HG03565 (cell line): ENCODE measurements at regions not wholly inside any gene's neighbourhood (a gene's known extent, or its start where the extent isn't known, plus 50 kb on each side); places are given as distances from the start of the nearest gene placed in this dataset.

Experiments used
- ATAC-seq: cut with Tn5 transposase; IDR thresholded peaks from one replicate; pipeline ENCODE4 v1.9.1; 2021; ENCODE audit warnings: mild to moderate bottlenecking, moderate library complexity; ENCODE audit not compliant: unreplicated experiment

GRCh38 chr4:100809506-100809905, 291.7 kb upstream of the EMCN start:
- no peak for ATAC-seq

DNA sequence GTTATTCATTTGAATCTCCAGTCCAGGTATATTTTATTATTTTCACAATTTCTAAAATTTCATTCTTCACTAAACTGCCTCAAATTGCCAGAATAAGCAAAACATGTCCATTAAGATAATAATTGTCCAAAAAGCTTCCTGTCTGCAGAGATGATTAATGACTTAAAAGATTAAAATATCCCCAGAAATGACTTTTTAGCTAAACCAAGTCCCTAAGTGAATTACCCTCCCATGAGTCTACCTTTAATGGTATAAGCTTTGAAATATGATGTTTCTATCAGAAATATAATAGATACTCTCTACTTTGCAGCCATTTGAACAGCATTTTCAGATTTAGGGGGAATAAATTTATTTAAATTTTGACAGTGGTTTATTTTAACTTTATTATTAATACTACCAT, 289.2 kb upstream of the EMCN start:
- ATAC-seq: no peak

DNA sequence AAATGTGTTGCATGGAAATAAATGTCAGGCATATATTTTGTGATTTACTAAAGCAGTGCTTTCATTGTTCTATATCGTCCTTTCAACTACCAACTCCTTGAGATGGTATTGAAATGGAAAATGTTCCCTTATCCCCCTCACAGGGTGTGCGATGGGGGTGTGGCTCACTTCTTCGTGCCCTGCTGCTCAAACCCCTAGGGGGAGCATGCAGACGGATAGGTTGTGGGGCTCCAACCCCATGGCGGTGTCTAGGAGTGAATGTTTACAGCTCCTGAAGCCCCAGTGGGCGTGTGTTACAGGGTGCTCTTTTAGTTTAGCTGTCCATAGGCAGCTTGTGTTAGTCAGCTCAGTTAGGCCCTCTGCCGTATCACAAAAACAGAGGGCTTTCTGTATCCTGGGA, 287.7 kb upstream of the EMCN start:
- ATAC-seq: no peak

- no peak for ATAC-seq
These were observed 286.9 kb upstream of the EMCN start for GRCh38 chr4:100804576-100805360.

DNA sequence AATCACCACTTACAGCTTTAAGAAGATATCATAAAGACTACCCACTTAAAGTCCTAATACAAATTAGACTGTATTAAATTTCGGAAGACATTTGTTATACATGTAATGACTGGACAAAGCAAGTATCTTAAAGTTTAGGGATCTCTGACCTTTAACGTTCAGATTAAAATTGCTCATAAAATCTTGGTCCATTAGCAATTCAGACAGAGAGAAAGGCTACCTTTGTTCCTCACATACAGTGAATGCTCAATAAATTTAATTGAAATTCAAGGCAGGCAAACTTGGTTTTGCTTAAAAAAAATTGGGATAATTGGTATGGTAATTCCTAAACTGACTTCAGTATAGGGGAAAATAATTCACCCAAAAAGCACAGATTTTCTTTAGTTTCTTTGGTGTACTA, 285.9 kb upstream of the EMCN start:
- no peak for ATAC-seq

- no peak for ATAC-seq
These were observed 282.1 kb upstream of the EMCN start for GRCh38 chr4:100799761-100800539.

DNA sequence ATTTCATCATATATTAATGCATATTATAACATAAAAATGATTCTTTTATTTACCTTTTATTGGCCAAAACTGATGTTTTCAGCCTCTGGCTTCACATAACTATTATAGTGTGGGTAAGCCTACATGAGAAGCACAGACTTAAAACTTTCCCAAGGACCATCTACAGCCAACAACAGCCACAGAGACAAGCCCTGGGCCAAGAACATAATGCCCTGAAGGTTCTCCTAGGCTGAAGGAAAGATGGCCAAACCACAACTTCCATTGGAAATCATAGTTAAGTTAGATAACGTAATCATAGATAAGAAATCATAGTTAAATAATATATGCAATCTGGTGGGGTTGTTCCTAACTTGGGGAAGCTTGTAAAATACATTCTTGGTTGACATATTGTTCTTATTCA, 280.0 kb upstream of the EMCN start:
- ATAC-seq: no peak

- no peak for ATAC-seq
These were observed 279.5 kb upstream of the EMCN start for GRCh38 chr4:100797356-100797755.

- ATAC-seq: no peak
These were observed 278.5 kb upstream of the EMCN start for GRCh38 chr4:100796332-100796731.

DNA sequence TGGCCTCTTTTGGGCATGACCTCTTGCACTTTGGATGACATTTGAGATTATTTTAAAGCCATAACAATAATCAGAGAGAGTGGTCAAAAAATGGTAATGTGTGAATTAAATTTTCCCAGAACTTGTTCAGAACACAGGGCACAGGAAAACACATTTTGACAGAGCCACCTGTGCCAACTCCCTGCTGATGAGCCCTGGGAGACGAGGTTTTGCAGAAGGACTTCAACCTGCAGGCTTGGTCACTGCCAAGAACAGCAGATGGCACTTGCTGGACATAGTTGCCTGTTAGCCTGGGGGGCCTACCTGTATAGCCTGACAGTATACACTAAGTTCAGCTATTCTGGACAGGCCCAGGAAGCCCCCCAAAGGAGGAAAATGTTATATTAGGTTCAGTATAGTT, 277.8 kb upstream of the EMCN start:
- no peak for ATAC-seq

- ATAC-seq: no peak
These were observed 273.2 kb upstream of the EMCN start for GRCh38 chr4:100790836-100791615.

DNA sequence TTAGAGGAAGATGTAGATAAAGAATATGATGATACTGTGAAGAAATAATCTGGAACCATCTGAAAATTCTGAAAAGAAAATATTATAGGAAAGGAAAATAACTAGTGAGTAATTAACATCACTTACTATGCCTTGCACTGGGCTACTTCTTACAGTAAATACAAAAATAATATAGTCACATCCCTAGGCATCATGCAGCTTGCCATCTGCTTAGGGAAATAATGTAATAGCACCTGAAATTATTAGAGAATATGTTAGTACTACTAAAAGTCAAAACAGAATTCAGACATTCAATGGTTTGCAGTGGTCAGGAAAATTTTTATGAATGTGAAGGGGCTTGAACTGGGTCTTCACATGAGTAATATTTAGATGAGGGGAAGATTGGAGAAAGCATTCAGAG, 272.2 kb upstream of the EMCN start:
- ATAC-seq: no peak

DNA sequence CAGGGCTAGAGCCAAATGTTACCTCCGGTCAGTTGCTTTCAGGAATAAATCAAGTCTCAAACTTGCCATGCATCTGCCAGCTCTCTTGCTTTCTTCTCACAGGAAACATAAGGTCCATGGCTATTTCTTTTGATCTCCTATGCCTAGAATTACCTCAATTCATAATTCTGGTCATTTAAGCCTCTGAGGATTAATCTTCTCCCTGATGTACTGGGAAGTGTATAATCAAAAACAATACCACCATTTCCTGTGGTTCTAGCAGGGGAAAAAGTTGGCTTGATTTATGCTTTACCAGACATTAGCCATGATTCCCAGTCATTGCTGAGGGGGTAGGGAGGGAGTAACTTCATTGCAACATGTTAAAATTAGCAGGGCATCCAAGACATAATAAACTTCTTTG, 268.7 kb upstream of the EMCN start:
- no peak for ATAC-seq

GRCh38 chr4:100782356-100782755, 264.5 kb upstream of the EMCN start:
- no peak for ATAC-seq

- ATAC-seq: no peak
These were observed 263.6 kb upstream of the EMCN start for GRCh38 chr4:100781435-100781834.

DNA sequence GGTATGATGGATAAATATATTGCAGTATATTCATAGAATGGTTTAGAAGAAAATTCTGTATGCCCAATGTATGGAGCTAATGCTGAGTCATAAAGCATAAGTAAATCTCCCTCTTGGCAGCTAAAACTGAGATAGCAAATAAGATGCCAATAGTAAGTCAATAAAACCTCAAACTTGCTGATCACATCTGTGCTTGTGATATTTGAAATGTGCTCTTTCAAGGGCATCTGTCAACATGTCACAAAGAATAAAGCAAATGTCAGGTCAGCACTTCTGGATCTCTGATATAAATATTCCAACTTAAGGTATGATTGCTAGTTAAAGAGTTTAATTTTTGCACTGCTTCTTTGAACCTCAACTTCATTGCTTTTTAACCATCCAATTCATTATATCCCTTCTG, 262.3 kb upstream of the EMCN start:
- no peak for ATAC-seq

DNA sequence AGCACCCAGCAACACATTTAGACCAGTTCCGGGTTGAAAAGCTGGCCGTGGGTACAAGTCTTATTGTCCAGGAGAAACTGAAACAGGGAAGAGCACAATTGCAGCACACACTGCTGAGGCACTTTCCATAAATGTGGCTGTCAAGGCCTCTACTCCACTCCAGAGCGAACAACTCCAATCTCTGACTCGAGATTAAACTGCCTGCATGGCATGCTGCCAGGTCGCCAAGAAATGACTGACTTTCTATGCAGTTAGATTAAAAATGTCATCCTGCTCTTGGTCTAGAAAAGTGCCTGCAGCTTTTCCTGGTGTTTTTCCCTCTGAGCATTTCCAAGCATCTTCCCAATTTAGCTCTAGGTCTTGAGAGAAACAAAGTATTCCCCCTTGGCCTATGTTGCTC, 260.6 kb upstream of the EMCN start:
- no peak for ATAC-seq

- ATAC-seq: no peak
These were observed 244.9 kb upstream of the EMCN start for GRCh38 chr4:100762738-100763137.

GRCh38 chr4:100754751-100755150, 236.9 kb upstream of the EMCN start:
- no peak for ATAC-seq

- no peak for ATAC-seq
These were observed 228.4 kb upstream of the EMCN start for GRCh38 chr4:100746141-100746739.

DNA sequence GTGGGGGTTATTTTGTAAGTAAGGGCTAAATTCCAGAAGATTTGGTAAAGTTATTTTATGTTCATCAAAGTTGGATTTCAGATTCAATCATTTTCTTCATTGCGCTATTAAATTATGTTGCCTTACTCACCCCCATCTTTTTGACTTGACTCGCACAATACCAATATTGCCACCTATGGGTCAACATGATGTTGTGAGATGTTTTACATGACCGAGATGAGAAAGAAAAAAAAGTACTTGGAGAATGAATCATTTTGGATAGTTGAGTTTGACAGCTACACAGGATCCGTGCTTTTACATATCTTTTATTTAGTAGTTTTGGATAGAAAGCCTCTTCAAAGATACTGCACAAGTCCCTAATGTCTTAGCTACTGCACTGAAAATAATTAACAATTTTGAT, 224.2 kb upstream of the EMCN start:
- no peak for ATAC-seq
